ENCODE measurements at regions not wholly inside any gene's neighbourhood (a gene's known extent, or its start where the extent isn't known, plus 50 kb on each side); places are given as distances from the start of the nearest gene placed in this dataset.

- H3K79me2 ChIP-seq (ENCODE audit: low read length): no peaks in the 10 kb centered on the region
- H3K4me2 ChIP-seq (ENCODE audit: low read depth, low read length, poor library complexity, severe bottlenecking): no peak overlapping the region
- H3K9me3 ChIP-seq (ENCODE audit: low read length): no peaks in the 10 kb centered on the region
- H3K27me3 ChIP-seq (ENCODE audit: low read length): no peaks in the 10 kb centered on the region
- DNase-seq: no peak
- no peaks in the 10 kb centered on the region for H3K4me1 ChIP-seq (ENCODE audit: low read length)
- no peaks in the 10 kb centered on the region for H4K20me1 ChIP-seq (ENCODE audit: insufficient read depth, low read depth, low read length)
- no peak overlapping the region for H2AFZ ChIP-seq (ENCODE audit: low read length)
- H3K9me2 ChIP-seq (replicated peaks; ENCODE audit: insufficient read depth, low read length): no peaks in the 10 kb centered on the region
- no peak overlapping the region for H3K4me3 ChIP-seq (ENCODE audit: low read length)
- H3K9ac ChIP-seq (ENCODE audit: low read length): no peak overlapping the region
- no peaks in the 10 kb centered on the region for H3K36me3 ChIP-seq (ENCODE audit: insufficient read depth, low read length)
- H3K27ac ChIP-seq (ENCODE audit: low read length): no peak overlapping the region
These were observed 679.8 kb downstream of the TDRD15 start for GRCh38 chr2:21803550-21803949.

DNA sequence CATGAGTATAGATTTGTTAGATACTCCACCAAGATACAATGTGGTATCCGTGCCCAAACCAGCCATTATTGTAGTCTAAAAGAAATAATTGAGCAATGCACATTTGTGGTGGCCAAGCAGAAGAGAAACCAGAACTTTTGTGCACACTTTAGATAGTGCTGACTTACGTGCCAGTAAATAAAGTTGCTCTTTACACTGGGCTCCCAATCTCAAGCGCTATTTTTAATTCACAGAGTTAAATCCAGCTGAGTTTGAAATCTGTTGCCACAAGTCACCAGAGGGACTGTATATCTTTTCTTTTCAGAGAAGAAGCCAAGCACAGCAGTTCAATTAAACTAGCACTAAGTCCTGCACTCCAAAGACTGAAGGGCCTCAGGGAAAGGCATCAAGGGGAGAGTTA lies 680.4 kb downstream of the TDRD15 start:
- Histone ChIP-seq H4K20me1 (ENCODE audit: insufficient read depth, low read depth, low read length) (no peaks in the 10 kb centered on the region), H3K9me3 (ENCODE audit: low read length) (no peaks in the 10 kb centered on the region), H3K4me2 (ENCODE audit: low read depth, low read length, poor library complexity, severe bottlenecking) (no peak overlapping the region), H3K9ac (ENCODE audit: low read length) (no peak overlapping the region), H3K4me1 (ENCODE audit: low read length) (no peaks in the 10 kb centered on the region), H2AFZ (ENCODE audit: low read length) (no peak overlapping the region), H3K4me3 (ENCODE audit: low read length) (no peak overlapping the region), H3K27ac (ENCODE audit: low read length) (no peak overlapping the region), H3K27me3 (ENCODE audit: low read length) (no peaks in the 10 kb centered on the region), H3K9me2 (replicated peaks; ENCODE audit: insufficient read depth, low read length) (no peaks in the 10 kb centered on the region), H3K36me3 (ENCODE audit: insufficient read depth, low read length) (no peaks in the 10 kb centered on the region), H3K79me2 (ENCODE audit: low read length) (no peaks in the 10 kb centered on the region)
- no peak for DNase-seq

DNA sequence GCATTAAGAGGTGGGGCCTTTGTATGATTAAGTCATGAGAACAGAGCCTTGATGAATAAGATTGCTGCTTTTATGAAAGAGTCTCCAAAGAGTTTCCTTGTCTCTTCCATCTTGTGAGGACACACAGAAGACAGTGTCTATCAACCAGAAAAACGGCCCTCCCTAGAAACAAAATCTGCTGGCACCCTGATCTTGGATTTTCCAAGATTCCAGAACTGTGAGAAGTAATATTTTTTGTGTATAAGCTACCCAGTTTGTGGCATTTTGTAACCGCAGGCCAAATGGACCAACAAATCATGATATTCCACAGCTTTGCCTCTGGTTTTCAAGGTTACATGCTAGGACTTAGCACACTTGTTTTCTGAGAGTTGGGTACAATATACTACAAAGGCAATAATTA lies 687.8 kb downstream of the TDRD15 start:
- Histone ChIP-seq H4K20me1 (ENCODE audit: insufficient read depth, low read depth, low read length) (no peaks in the 10 kb centered on the region), H3K4me3 (ENCODE audit: low read length) (no peak overlapping the region), H3K4me1 (ENCODE audit: low read length) (no peaks in the 10 kb centered on the region), H2AFZ (ENCODE audit: low read length) (no peak overlapping the region), H3K4me2 (ENCODE audit: low read depth, low read length, poor library complexity, severe bottlenecking) (no peak overlapping the region), H3K27me3 (ENCODE audit: low read length) (no peaks in the 10 kb centered on the region), H3K9me3 (ENCODE audit: low read length) (no peaks in the 10 kb centered on the region), H3K36me3 (ENCODE audit: insufficient read depth, low read length) (no peaks in the 10 kb centered on the region), H3K9ac (ENCODE audit: low read length) (no peak overlapping the region), H3K27ac (ENCODE audit: low read length) (no peak overlapping the region), H3K79me2 (ENCODE audit: low read length) (no peaks in the 10 kb centered on the region), H3K9me2 (replicated peaks; ENCODE audit: insufficient read depth, low read length) (no peaks in the 10 kb centered on the region)
- DNase-seq: no peak

GRCh38 chr2:21812766-21813165 lies 689.0 kb downstream of the TDRD15 start:
- no peak overlapping the region for H3K4me3 ChIP-seq (ENCODE audit: low read length)
- no peaks in the 10 kb centered on the region for H3K9me2 ChIP-seq (replicated peaks; ENCODE audit: insufficient read depth, low read length)
- no peak for DNase-seq
- no peak overlapping the region for H2AFZ ChIP-seq (ENCODE audit: low read length)
- H3K79me2 ChIP-seq (ENCODE audit: low read length): no peaks in the 10 kb centered on the region
- no peaks in the 10 kb centered on the region for H4K20me1 ChIP-seq (ENCODE audit: insufficient read depth, low read depth, low read length)
- no peak overlapping the region for H3K4me2 ChIP-seq (ENCODE audit: low read depth, low read length, poor library complexity, severe bottlenecking)
- no peak overlapping the region for H3K27ac ChIP-seq (ENCODE audit: low read length)
- H3K36me3 ChIP-seq (ENCODE audit: insufficient read depth, low read length): no peaks in the 10 kb centered on the region
- no peaks in the 10 kb centered on the region for H3K4me1 ChIP-seq (ENCODE audit: low read length)
- no peaks in the 10 kb centered on the region for H3K27me3 ChIP-seq (ENCODE audit: low read length)
- H3K9me3 ChIP-seq (ENCODE audit: low read length): no peaks in the 10 kb centered on the region
- H3K9ac ChIP-seq (ENCODE audit: low read length): no peak overlapping the region

DNA sequence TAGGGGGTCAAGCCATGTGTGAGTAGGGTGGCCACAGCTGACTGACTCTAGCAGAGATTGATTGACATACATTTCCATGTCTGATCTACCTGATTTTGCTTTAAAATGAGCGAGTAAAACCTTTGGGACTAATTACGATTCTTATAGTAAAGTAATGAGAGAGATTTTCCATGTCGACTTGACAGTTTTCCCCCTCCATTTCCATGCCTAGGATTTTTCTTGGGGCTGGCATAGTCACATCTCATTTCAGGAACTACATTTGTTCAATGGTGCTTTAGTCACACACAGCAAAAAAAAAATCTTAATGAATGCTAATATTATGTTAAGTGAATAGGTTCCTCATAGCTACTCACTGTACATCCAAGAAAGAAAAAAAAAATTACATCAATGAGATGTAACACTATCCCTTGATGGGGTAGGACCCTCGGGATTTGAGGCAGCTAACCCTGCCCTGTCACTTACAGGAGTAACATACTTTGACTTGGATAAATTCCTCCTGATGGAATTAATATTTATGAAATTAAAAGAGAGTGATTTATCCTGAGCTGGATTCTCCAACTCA lies 690.9 kb downstream of the TDRD15 start:
- Histone ChIP-seq H3K79me2 (ENCODE audit: low read length) (no peaks in the 10 kb centered on the region), H3K9me2 (replicated peaks; ENCODE audit: insufficient read depth, low read length) (no peaks in the 10 kb centered on the region)
- no peak for DNase-seq

DNA sequence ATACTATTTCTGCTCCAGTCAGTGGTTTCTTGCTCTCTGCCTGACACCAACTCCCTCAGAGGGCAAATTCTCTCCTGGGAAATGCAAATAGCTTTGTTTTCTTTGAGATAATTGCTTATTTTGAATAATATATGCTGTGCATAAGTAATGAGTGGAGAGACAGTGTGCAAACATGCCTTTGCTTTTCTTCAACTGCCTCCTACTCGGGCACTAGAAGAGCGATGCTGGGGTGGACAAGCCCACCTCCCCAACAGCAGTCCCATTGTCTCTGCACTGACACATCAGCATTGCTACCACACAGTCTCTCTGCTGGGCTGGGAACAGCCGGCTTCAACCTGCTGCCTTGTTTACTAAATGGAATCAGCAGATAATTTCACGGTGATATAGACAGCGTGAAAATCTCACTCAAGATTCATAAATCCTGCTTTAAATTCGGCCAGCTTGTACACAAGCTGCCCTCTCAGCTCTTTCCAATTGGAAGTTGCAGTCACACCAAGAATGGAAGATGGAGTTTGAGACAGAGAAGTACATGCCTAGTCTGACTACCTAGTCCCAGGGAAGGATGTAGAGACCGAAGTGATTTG lies 694.5 kb downstream of the TDRD15 start:
- H3K79me2 ChIP-seq (ENCODE audit: low read length): no peaks in the 10 kb centered on the region
- DNase-seq: no peak
- H3K9ac ChIP-seq (ENCODE audit: low read length): no peak overlapping the region
- H3K4me1 ChIP-seq (ENCODE audit: low read length): no peaks in the 10 kb centered on the region
- no peaks in the 10 kb centered on the region for H3K9me2 ChIP-seq (replicated peaks; ENCODE audit: insufficient read depth, low read length)
- no peak overlapping the region for H3K27ac ChIP-seq (ENCODE audit: low read length)
- no peaks in the 10 kb centered on the region for H4K20me1 ChIP-seq (ENCODE audit: insufficient read depth, low read depth, low read length)
- no peaks in the 10 kb centered on the region for H3K9me3 ChIP-seq (ENCODE audit: low read length)
- no peaks in the 10 kb centered on the region for H3K27me3 ChIP-seq (ENCODE audit: low read length)
- H3K4me2 ChIP-seq (ENCODE audit: low read depth, low read length, poor library complexity, severe bottlenecking): no peak overlapping the region
- no peak overlapping the region for H2AFZ ChIP-seq (ENCODE audit: low read length)
- no peaks in the 10 kb centered on the region for H3K36me3 ChIP-seq (ENCODE audit: insufficient read depth, low read length)
- H3K4me3 ChIP-seq (ENCODE audit: low read length): no peak overlapping the region

More for the DNA sequence above, 690.9 kb downstream of the TDRD15 start:
- Histone ChIP-seq H4K20me1 (ENCODE audit: insufficient read depth, low read depth, low read length) (no peaks in the 10 kb centered on the region), H3K9me3 (ENCODE audit: low read length) (no peaks in the 10 kb centered on the region), H3K4me3 (ENCODE audit: low read length) (no peak overlapping the region), H3K4me1 (ENCODE audit: low read length) (no peaks in the 10 kb centered on the region), H3K27ac (ENCODE audit: low read length) (no peak overlapping the region), H3K36me3 (ENCODE audit: insufficient read depth, low read length) (no peaks in the 10 kb centered on the region), H3K4me2 (ENCODE audit: low read depth, low read length, poor library complexity, severe bottlenecking) (no peak overlapping the region), H2AFZ (ENCODE audit: low read length) (no peak overlapping the region), H3K27me3 (ENCODE audit: low read length) (no peaks in the 10 kb centered on the region), H3K9ac (ENCODE audit: low read length) (no peak overlapping the region)

DNA sequence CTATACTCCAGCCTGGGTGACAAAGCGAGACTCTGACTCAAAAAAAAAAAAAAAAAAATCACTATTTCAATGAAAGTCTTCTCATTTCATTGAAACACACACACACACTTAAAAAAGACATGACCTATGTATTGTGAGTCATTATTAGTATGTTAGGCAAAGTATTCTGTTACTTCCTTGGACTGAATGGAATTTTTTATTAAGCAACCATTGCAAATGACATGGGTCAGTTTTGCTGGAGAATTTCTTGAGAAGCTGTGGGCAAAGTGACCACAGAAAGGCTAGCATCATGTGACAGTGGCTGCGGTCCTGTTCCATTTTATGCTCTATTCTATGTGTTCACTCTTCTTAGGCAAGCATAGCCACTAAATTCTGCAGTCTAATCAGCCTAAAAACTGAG lies 695.7 kb downstream of the TDRD15 start:
- Histone ChIP-seq H3K9ac (ENCODE audit: low read length) (no peak overlapping the region), H3K27ac (ENCODE audit: low read length) (no peak overlapping the region), H3K9me2 (replicated peaks; ENCODE audit: insufficient read depth, low read length) (no peaks in the 10 kb centered on the region), H4K20me1 (ENCODE audit: insufficient read depth, low read depth, low read length) (no peaks in the 10 kb centered on the region), H3K4me2 (ENCODE audit: low read depth, low read length, poor library complexity, severe bottlenecking) (no peak overlapping the region), H3K27me3 (ENCODE audit: low read length) (no peaks in the 10 kb centered on the region), H3K4me3 (ENCODE audit: low read length) (no peak overlapping the region), H3K4me1 (ENCODE audit: low read length) (no peaks in the 10 kb centered on the region), H3K36me3 (ENCODE audit: insufficient read depth, low read length) (no peaks in the 10 kb centered on the region), H3K79me2 (ENCODE audit: low read length) (no peaks in the 10 kb centered on the region), H3K9me3 (ENCODE audit: low read length) (no peaks in the 10 kb centered on the region), H2AFZ (ENCODE audit: low read length) (no peak overlapping the region)
- DNase-seq: no peak

DNA sequence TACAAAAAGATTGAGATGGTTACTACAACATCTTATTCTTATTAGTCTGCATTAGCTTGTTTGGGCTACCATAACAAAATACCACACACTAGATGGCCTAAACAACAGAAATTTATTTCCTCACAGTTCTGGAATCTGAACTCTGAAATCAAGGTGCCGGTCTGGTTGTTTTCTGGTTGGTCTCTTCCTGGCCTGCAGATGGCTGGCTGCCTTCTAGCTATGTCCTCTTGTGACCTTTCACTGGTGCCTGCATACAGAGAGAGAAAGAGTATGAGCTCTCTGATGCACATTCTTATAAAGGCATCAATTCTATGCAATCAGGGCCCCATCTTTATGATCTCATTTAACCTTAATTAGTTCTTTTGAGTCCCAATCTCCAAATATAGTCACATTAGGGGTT lies 696.5 kb downstream of the TDRD15 start:
- Histone ChIP-seq H3K9me2 (replicated peaks; ENCODE audit: insufficient read depth, low read length) (no peaks in the 10 kb centered on the region), H3K27me3 (ENCODE audit: low read length) (no peaks in the 10 kb centered on the region), H3K36me3 (ENCODE audit: insufficient read depth, low read length) (no peaks in the 10 kb centered on the region), H3K4me2 (ENCODE audit: low read depth, low read length, poor library complexity, severe bottlenecking) (no peak overlapping the region), H3K9ac (ENCODE audit: low read length) (no peak overlapping the region), H4K20me1 (ENCODE audit: insufficient read depth, low read depth, low read length) (no peaks in the 10 kb centered on the region), H3K4me1 (ENCODE audit: low read length) (no peaks in the 10 kb centered on the region), H3K27ac (ENCODE audit: low read length) (no peak overlapping the region), H3K79me2 (ENCODE audit: low read length) (no peaks in the 10 kb centered on the region), H3K4me3 (ENCODE audit: low read length) (no peak overlapping the region), H3K9me3 (ENCODE audit: low read length) (no peaks in the 10 kb centered on the region), H2AFZ (ENCODE audit: low read length) (no peak overlapping the region)
- no peak for DNase-seq

Measured in Karpas-422 (cell line).